ENCODE measurements at regions not wholly inside any gene's neighbourhood (a gene's known extent, or its start where the extent isn't known, plus 50 kb on each side); places are given as distances from the start of the nearest gene placed in this dataset.

DNA sequence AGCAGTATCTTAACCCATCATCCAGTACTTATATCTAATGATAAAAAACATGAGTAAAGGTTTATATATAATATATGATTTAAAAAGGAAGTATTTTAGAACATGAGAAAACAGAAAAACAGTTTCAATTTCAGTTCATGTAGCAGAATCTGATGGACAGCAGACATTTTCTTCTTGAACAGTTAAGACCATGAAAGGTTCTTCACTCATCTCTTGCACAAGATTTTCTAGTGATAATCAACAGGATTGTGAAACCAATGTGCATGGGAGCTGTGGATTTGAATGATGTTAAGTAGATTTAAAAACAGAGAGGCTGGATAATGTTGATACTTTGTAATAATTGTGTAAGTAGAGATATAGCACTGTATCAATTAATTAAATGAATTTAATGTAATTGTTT lies 1297.6 kb downstream of the BRINP3 start:
- TF ChIP-seq, protein P1, sequence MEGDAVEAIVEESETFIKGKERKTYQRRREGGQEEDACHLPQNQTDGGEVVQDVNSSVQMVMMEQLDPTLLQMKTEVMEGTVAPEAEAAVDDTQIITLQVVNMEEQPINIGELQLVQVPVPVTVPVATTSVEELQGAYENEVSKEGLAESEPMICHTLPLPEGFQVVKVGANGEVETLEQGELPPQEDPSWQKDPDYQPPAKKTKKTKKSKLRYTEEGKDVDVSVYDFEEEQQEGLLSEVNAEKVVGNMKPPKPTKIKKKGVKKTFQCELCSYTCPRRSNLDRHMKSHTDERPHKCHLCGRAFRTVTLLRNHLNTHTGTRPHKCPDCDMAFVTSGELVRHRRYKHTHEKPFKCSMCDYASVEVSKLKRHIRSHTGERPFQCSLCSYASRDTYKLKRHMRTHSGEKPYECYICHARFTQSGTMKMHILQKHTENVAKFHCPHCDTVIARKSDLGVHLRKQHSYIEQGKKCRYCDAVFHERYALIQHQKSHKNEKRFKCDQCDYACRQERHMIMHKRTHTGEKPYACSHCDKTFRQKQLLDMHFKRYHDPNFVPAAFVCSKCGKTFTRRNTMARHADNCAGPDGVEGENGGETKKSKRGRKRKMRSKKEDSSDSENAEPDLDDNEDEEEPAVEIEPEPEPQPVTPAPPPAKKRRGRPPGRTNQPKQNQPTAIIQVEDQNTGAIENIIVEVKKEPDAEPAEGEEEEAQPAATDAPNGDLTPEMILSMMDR (IDR thresholded peaks at IDR 0.05), result no peak
- TF ChIP-seq ZFX (IDR thresholded peaks at IDR 0.05; ENCODE audit: borderline replicate concordance), result no peak
- no peak overlapping the region for H3K27ac ChIP-seq

DNA sequence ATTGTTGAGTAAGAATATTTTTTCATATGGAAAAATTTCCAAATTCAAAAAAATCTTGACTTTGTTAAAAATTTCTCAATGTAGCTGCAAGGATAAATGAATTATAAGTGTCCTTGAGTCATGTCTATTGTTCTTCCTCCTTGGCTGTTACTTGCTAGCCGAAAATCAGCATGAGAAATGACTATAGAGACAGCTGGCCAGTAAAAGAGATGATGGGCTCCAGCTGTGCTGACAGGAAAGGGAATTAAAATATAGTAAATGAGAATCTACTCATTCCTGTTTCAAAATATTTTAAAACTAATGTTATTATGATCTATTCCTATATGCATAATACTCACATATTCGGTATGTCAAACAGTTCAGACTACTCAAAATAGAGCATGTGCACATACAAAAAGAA lies 1292.6 kb downstream of the BRINP3 start:
- no peak overlapping the region for H3K27ac ChIP-seq
- TF ChIP-seq, protein P1 (IDR thresholded peaks at IDR 0.05), result no peak
- no peak for TF ChIP-seq ZFX (IDR thresholded peaks at IDR 0.05; ENCODE audit: borderline replicate concordance)

DNA sequence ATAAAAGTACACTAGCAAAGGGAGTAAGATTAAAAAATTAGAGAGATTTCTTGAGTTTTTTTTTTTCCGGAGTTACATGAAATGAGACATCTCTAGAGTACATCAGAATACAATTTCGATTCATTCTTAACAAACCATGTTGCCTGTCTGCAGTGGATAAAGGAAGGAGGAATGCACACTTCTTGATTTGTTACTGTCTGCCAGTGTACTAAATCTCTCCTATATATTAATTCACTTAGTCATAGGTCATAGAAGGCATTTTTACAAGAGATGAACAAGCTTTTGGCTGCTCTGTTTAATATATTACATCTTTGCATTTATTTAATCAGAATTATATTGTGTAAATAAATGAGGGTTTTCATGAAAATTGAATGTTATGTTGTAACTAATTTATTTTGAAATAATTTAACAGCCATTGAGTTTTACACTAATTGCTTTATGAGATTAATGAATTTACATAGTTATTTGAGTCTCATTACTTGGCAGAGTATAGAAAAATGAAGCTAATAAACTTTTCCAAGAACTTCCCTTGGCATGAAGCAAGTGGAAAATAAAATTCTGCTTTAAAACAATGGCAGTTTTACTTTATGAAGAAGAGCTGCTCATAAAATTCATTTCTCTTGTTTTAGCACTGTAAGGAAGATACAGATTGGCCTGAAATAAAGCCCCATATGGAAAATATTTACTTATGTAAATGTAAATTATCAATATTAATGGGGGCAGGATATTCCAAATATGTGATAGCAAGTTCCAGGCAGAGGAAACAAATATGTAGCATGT lies 1284.7 kb downstream of the BRINP3 start:
- TF ChIP-seq, protein P1 (IDR thresholded peaks at IDR 0.05), result no peak
- TF ChIP-seq ZFX (IDR thresholded peaks at IDR 0.05; ENCODE audit: borderline replicate concordance), result no peak
- no peak overlapping the region for H3K27ac ChIP-seq

DNA sequence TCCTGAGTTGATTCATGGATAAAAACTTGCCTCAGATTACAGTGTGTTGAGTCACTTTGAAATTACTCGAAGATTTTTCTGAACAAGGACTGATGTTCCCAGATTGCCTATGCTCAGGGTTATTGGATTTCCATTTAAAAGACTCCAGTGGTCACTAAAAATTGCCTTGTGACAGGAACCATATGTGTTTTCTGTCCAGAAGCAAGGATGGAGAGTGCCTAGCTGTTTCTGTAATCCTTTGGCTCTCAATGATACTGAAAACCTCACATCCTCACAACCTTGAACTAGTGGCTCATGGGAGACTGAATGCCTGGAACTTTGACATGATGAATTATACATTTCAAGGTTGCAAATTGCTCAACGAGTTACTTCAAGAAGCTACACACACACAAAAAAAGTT lies 1271.8 kb downstream of the BRINP3 start:
- H3K27ac ChIP-seq, result no peak overlapping the region
- TF ChIP-seq, protein P1 (IDR thresholded peaks at IDR 0.05), result no peak
- no peak for TF ChIP-seq ZFX (IDR thresholded peaks at IDR 0.05; ENCODE audit: borderline replicate concordance)

DNA sequence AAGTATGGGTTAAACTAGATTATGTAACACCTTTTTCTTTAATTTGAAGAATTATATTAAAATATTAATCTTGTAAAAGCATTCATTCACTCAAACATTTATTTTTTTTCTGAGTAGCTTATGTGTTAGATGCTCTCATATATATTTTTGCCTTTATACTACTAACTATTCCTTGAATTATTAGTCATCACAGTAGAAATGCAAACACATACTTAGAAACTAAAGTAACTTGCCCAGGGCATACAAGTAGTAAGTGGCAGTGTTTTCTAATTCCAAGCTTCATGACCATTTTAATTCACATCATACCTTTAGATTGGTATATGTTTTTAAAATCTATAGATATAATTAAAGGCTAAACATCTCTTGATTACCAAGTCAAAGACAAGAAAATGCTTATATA lies 1271.0 kb downstream of the BRINP3 start:
- H3K27ac ChIP-seq, result no peak overlapping the region
- TF ChIP-seq, protein P1 (IDR thresholded peaks at IDR 0.05), result no peak
- no peak for TF ChIP-seq ZFX (IDR thresholded peaks at IDR 0.05; ENCODE audit: borderline replicate concordance)

DNA sequence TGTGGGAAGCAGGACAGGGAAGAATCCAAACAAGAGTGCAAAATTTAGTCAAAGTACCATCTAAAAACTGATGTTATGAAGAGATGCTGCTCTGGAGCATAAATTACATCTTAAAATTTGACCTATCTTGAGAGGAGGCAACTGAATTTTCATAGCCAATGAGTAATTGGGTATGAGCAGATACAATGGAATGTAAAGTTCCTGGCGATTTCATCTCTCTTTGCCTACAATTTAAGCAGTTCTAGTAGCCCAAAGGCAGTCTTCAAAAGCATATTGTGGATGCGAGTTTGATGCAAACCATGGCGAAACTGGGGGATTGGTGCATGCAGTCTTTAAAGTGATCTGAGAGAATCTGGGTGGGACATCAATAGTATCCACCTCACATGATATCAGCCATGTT lies 1265.9 kb downstream of the BRINP3 start:
- no peak overlapping the region for H3K27ac ChIP-seq
- no peak for TF ChIP-seq ZFX (IDR thresholded peaks at IDR 0.05; ENCODE audit: borderline replicate concordance)
- TF ChIP-seq, protein P1 (IDR thresholded peaks at IDR 0.05), result no peak

DNA sequence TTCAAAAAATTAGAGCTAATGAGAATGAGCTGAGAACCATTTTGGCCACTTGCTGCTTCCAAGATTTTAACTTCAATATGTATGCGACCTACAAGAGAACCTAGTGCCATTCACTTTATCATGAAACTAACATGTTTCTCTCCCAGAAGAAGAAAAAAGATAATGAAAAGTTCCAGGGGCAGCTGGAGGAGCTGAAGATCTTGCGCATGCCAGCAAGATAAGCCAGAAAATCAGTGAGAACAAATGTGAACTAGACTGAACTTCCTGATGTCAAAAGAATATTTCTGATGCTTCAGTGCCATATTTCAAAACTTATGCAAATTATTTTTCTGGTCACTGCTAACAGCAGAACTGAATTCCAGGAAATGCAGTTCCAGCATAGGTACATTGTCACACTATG lies 1265.1 kb downstream of the BRINP3 start:
- TF ChIP-seq, protein P1 (IDR thresholded peaks at IDR 0.05), result no peak
- no peak for TF ChIP-seq ZFX (IDR thresholded peaks at IDR 0.05; ENCODE audit: borderline replicate concordance)
- no peak overlapping the region for H3K27ac ChIP-seq

All from 22Rv1 (cell line).